A673 (cell line): ENCODE measurements at regions not wholly inside any gene's neighbourhood (a gene's known extent, or its start where the extent isn't known, plus 50 kb on each side); places are given as distances from the start of the nearest gene placed in this dataset.

Experiments used
- BruUV-seq: library from RNA; stranded (reverse); fragments of 400-500 nt; replicated peaks from 2 replicates; lab custom pipeline; 2021; lab: Mats Ljungman, UMichigan
- CTCF ChIA-PET: fragments of 300-600 bp; sonication (Branson Sonifier 250); formaldehyde crosslinking; loops from one replicate; lab custom pipeline; 2022; ENCODE audit warnings: antibody characterized with exemption; lab: Charles Lee
- POLR2A ChIA-PET: fragments of 300-600 bp; sonication (Branson Sonifier 250); formaldehyde crosslinking; loops from one replicate; lab custom pipeline; 2022; ENCODE audit warnings: antibody characterized with exemption; ENCODE audit not compliant: low non-redundant PET; lab: Charles Lee
- DNase-seq: peaks from one replicate; pipeline ENCODE4 v3.0.0-alpha.2; 2015; ENCODE audit warnings: low spot score
- H3K27ac ChIP-seq: fragments of 200-600 bp; sonication (generic); 2 replicates; pipeline ENCODE4 v1.5.1; 2016; ENCODE audit warnings: mixed run types, low read depth, mild to moderate bottlenecking, mixed read lengths, antibody characterized with exemption, low read length; ENCODE audit not compliant: poor library complexity, severe bottlenecking
- H3K27me3 ChIP-seq: fragments of 200-600 bp; sonication (generic); replicated peaks from 2 replicates; pipeline ENCODE4 v1.6.1; 2017; ENCODE audit warnings: mixed run types, low read depth, mild to moderate bottlenecking, mixed read lengths, antibody characterized with exemption, low read length; ENCODE audit not compliant: insufficient read depth, poor library complexity
- H3K36me3 ChIP-seq: fragments of 200-600 bp; sonication (generic); 2 replicates; pipeline ENCODE4 v1.6.1; 2016; ENCODE audit warnings: mixed run types, mild to moderate bottlenecking, mixed read lengths, antibody characterized with exemption, low read length; ENCODE audit not compliant: insufficient read depth, poor library complexity, severe bottlenecking
- H3K4me1 ChIP-seq: fragments of 200-600 bp; sonication (generic); 2 replicates; pipeline ENCODE4 v1.6.1; 2017; ENCODE audit warnings: mixed run types, mild to moderate bottlenecking, mixed read lengths, antibody characterized with exemption, low read length; ENCODE audit not compliant: insufficient read depth, poor library complexity, severe bottlenecking
- H3K4me3 ChIP-seq: fragments of 200-600 bp; sonication (generic); 2 replicates; pipeline ENCODE4 v1.5.1; 2016; ENCODE audit warnings: low read depth, mixed run types, mild to moderate bottlenecking, mixed read lengths, low read length; ENCODE audit not compliant: poor library complexity, severe bottlenecking
- H3K9me3 ChIP-seq: fragments of 200-600 bp; sonication (generic); 2 replicates; pipeline ENCODE4 v1.6.1; 2016; ENCODE audit warnings: mixed run types, low read depth, mild to moderate bottlenecking, mixed read lengths, antibody characterized with exemption, low read length; ENCODE audit not compliant: poor library complexity, severe bottlenecking
- EZH2 ChIP-seq: fragments of 200-600 bp; sonication (generic); IDR thresholded peaks from 2 replicates; pipeline ENCODE4 v1.6.1; 2017; ENCODE audit warnings: borderline replicate concordance, low read depth, mild to moderate bottlenecking, mixed read lengths, antibody characterized with exemption, low read length; ENCODE audit not compliant: poor library complexity, severe bottlenecking
- intact Hi-C: fragments of 100-400 bp; cut with micrococcal nuclease; formaldehyde crosslinking; loops from one replicate; pipeline ENCODE4 v1.10.0; 2022; ENCODE audit not compliant: unreplicated experiment
- TF ChIP-seq, protein P1 (sequence below): fragments of 300-800, 200-600 bp; sonication (generic); conservative IDR thresholded peaks from 2 replicates; pipeline ENCODE4 v1.5.1; 2017; ENCODE audit warnings: low read depth, mild to moderate bottlenecking, antibody characterized with exemption, low read length, moderate library complexity, mixed read lengths

DNA sequence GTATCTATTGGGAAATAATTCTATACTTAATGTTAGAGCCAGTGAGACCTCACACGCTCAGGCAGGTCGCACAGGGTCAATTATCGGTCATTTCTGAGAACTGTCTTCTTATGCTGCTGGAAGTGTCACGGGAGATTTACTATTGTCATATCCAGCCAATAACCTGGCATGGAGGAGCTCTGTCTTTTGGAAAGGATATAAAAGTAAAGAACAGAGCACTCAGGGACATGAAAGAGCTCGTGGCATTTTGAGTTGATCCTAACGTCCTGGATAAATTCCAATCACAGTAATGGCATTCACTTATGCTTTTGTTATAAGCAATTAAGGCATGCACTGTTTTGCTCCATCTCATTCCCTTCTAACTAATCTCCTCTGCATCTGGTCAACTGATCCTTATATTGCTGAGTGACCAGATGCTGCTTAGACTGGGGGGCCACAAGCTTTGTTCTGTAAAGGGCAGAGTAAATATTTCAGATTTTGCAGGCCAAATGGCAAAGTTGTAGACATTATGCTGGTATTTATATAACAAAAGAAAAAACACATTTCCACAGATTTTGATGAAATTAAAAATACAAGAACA lies 453.5 kb upstream of the SMIM21 start:
- no peak for DNase-seq
- ChIA-PET CTCF (no interaction called here), POLR2A (no interaction called here)
- H3K27me3 ChIP-seq = no peaks in the 10 kb centered on the region
- H3K4me1 ChIP-seq = no peaks in the 10 kb centered on the region
- no peaks in the 10 kb centered on the region for H3K36me3 ChIP-seq
- no TSS peak for BruUV-seq
- no peak overlapping the region for H3K27ac ChIP-seq
- H3K4me3 ChIP-seq = no peak overlapping the region
- intact Hi-C loops = loop anchor here (10.0 kb wide), 1 partner anchor 464 kb away; no protein-coding TSS in a partner anchor
- H3K9me3 ChIP-seq = no peaks in the 10 kb centered on the region
- TF ChIP-seq, protein P1, sequence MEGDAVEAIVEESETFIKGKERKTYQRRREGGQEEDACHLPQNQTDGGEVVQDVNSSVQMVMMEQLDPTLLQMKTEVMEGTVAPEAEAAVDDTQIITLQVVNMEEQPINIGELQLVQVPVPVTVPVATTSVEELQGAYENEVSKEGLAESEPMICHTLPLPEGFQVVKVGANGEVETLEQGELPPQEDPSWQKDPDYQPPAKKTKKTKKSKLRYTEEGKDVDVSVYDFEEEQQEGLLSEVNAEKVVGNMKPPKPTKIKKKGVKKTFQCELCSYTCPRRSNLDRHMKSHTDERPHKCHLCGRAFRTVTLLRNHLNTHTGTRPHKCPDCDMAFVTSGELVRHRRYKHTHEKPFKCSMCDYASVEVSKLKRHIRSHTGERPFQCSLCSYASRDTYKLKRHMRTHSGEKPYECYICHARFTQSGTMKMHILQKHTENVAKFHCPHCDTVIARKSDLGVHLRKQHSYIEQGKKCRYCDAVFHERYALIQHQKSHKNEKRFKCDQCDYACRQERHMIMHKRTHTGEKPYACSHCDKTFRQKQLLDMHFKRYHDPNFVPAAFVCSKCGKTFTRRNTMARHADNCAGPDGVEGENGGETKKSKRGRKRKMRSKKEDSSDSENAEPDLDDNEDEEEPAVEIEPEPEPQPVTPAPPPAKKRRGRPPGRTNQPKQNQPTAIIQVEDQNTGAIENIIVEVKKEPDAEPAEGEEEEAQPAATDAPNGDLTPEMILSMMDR = no peak
- TF ChIP-seq EZH2 = no peak

DNA sequence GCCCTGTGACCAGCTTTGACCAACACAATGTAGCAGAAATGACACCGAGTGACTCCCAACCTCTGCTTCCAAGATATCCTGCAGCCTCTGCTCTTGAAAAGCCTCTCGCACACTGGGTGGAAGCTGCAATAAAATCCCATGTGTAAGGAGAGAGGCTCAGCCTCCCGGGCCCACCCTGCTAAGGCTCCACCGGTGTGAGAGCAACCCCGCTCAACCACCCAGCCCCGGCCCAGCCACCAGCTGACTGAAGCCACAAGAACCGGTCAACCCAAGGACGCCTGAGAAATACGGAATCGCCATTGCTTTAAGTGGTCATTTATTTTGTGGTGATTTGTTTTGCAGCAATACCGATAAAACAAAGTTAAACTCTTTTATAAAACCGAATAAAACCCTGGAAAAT lies 452.8 kb upstream of the SMIM21 start:
- Histone ChIP-seq H3K9me3 (no peaks in the 10 kb centered on the region), H3K4me1 (no peaks in the 10 kb centered on the region), H3K4me3 (no peak overlapping the region), H3K27ac (no peak overlapping the region), H3K36me3 (no peaks in the 10 kb centered on the region), H3K27me3 (no peaks in the 10 kb centered on the region)
- POLR2A ChIA-PET = no interaction called here
- no peak for TF ChIP-seq EZH2
- TF ChIP-seq, protein P1 = no peak
- CTCF ChIA-PET = no interaction called here
- intact Hi-C loops = loop anchor here (10.0 kb wide), 1 partner anchor 465 kb away; no protein-coding TSS in a partner anchor
- DNase-seq = no peak
- no TSS peak for BruUV-seq

DNA sequence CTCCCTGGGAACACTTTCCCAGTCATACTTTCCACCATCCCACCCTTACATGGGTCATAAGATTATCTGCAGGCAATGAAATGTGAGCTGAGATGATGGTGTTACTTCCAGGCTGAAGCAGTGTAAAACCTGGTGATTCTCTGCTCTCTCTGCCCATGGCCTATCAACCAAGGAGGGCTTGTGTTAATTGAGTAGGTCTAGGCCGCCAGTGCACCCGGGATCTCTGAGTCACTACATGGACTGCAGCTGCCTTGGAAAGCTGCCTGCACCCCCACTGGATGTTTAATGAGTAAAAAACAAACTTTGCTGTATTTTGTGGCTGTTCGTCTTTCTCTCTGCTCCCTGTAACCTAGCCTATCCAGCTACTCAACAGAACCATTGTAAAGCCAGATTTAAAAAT lies 451.7 kb upstream of the SMIM21 start:
- Histone ChIP-seq H3K9me3 (no peaks in the 10 kb centered on the region), H3K4me1 (no peaks in the 10 kb centered on the region), H3K36me3 (no peaks in the 10 kb centered on the region), H3K4me3 (no peak overlapping the region), H3K27me3 (no peaks in the 10 kb centered on the region), H3K27ac (no peak overlapping the region)
- intact Hi-C loops = no loop called here
- TF ChIP-seq, protein P1 = no peak
- TF ChIP-seq EZH2 = no peak
- POLR2A ChIA-PET = no interaction called here
- CTCF ChIA-PET = no interaction called here
- DNase-seq = no peak
- no TSS peak for BruUV-seq
